Stomach (tissue), 4 donors: ENCODE measurements at regions not wholly inside any gene's neighbourhood (a gene's known extent, or its start where the extent isn't known, plus 50 kb on each side); places are given as distances from the start of the nearest gene placed in this dataset.

Experiments
- EP300 ChIP-seq: sonication (generic); formaldehyde crosslinking; IDR thresholded peaks from one replicate; pipeline ENCODE4 v1.6.1; 2017; ENCODE audit warnings: antibody characterized with exemption
- POLR2A ChIP-seq, 4 donors: fragments of 450-650 bp; IDR thresholded peaks; one replicate each; pipeline ENCODE4 v1.6.1; 2016; ENCODE audit warnings: antibody characterized with exemption in 4 of 4, control low read depth in 2 of 4, mild to moderate bottlenecking in 1 of 4, moderate library complexity in 1 of 4

- no peak for TF ChIP-seq POLR2A (IDR thresholded peaks at IDR 0.05)
- TF ChIP-seq EP300: no peak
These were observed 75.4 kb upstream of the PDSS1 start for GRCh38 chr10:26621889-26622711.
